Panc1 (cell line): ENCODE measurements at regions not wholly inside any gene's neighbourhood (a gene's known extent, or its start where the extent isn't known, plus 50 kb on each side); places are given as distances from the start of the nearest gene placed in this dataset.

Source experiments
- CTCF ChIP-seq: fragments of 450-650 bp; IDR thresholded peaks from 2 replicates; pipeline ENCODE4 v1.5.1; 2017; ENCODE audit warnings: mild to moderate bottlenecking
- POLR2AphosphoS5 ChIP-seq: IDR thresholded peaks from 2 replicates; pipeline ENCODE4 v1.6.1; 2012; ENCODE audit warnings: mild to moderate bottlenecking, low read depth, low read length, moderate library complexity
- REST ChIP-seq, 2 experiments: IDR thresholded peaks; 2 replicates each; pipeline ENCODE4 v1.6.1; 2011 to 2012; ENCODE audit warnings: low read depth in 2 of 2, control low read depth in 1 of 2, low read length in 1 of 2, mild to moderate bottlenecking in 1 of 2, moderate library complexity in 1 of 2; ENCODE audit not compliant: insufficient read depth in 1 of 2
- TCF7L2 ChIP-seq: IDR thresholded peaks from 2 replicates; pipeline ENCODE4 v1.6.1; 2011; ENCODE audit warnings: mild to moderate bottlenecking, low read depth, low read length, inconsistent platforms

GRCh38 chr3:177826253-177826652, 629.0 kb upstream of the TBL1XR1 start:
- no peak for TF ChIP-seq CTCF
- no peak for TF ChIP-seq POLR2AphosphoS5
- no peak for TF ChIP-seq REST (IDR thresholded peaks at IDR 0.05; ENCODE audit: insufficient read depth in 1 of 2, low read depth in 2 of 2, low read length in 1 of 2)
- no peak for TF ChIP-seq TCF7L2
